ENCODE measurements at regions not wholly inside any gene's neighbourhood (a gene's known extent, or its start where the extent isn't known, plus 50 kb on each side); places are given as distances from the start of the nearest gene placed in this dataset.

- TF ChIP-seq POLR2AphosphoS5 (IDR thresholded peaks at IDR 0.05; ENCODE audit: low read depth, low read length) (no peak), CBX3 (IDR thresholded peaks at IDR 0.05; ENCODE audit: low read depth) (no peak)
These were observed 103.8 kb upstream of the LY86 start (continued) for GRCh38 chr6:6484681-6485080.

- no peak for ATAC-seq
- TF ChIP-seq CBX3 (IDR thresholded peaks at IDR 0.05; ENCODE audit: low read depth) (no peak), FOSL1 (IDR thresholded peaks at IDR 0.05; ENCODE audit: low read depth) (no peak), YY1 (IDR thresholded peaks at IDR 0.05; ENCODE audit: extremely low read depth, insufficient replicate concordance, low read depth, low read length) (no peak), EZH2phosphoT487 (IDR thresholded peaks at IDR 0.05; ENCODE audit: borderline replicate concordance) (no peak), EGR1 (IDR thresholded peaks at IDR 0.05; ENCODE audit: low read depth) (no peak), SIN3A (IDR thresholded peaks at IDR 0.05; ENCODE audit: low read depth) (no peak), POLR2AphosphoS5 (IDR thresholded peaks at IDR 0.05; ENCODE audit: low read depth, low read length) (no peak), POLR2A (IDR thresholded peaks at IDR 0.05; ENCODE audit: borderline replicate concordance, extremely low read depth, insufficient read depth, insufficient read length) (no peak), TCF7L2 (IDR thresholded peaks at IDR 0.05; ENCODE audit: borderline replicate concordance, extremely low read depth, insufficient read depth, insufficient read length) (no peak), RAD21 (IDR thresholded peaks at IDR 0.05; ENCODE audit: low read depth) (no peak), REST (IDR thresholded peaks at IDR 0.05; ENCODE audit: low read depth) (no peak), EZH2 (IDR thresholded peaks at IDR 0.05) (no peak), SRF (IDR thresholded peaks at IDR 0.05; ENCODE audit: low read depth) (no peak), JUND (IDR thresholded peaks at IDR 0.05) (no peak), CEBPB (IDR thresholded peaks at IDR 0.05; ENCODE audit: low read depth) (no peak)
- TF ChIP-seq, protein P1, sequence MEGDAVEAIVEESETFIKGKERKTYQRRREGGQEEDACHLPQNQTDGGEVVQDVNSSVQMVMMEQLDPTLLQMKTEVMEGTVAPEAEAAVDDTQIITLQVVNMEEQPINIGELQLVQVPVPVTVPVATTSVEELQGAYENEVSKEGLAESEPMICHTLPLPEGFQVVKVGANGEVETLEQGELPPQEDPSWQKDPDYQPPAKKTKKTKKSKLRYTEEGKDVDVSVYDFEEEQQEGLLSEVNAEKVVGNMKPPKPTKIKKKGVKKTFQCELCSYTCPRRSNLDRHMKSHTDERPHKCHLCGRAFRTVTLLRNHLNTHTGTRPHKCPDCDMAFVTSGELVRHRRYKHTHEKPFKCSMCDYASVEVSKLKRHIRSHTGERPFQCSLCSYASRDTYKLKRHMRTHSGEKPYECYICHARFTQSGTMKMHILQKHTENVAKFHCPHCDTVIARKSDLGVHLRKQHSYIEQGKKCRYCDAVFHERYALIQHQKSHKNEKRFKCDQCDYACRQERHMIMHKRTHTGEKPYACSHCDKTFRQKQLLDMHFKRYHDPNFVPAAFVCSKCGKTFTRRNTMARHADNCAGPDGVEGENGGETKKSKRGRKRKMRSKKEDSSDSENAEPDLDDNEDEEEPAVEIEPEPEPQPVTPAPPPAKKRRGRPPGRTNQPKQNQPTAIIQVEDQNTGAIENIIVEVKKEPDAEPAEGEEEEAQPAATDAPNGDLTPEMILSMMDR (IDR thresholded peaks at IDR 0.05 in 2 of 3, conservative IDR thresholded peaks at IDR 0.05 in 1 of 3; ENCODE audit: borderline replicate concordance in 1 of 3, insufficient read depth in 1 of 3, low read depth in 2 of 3, low read length in 2 of 3), result no peak
- TF ChIP-seq, protein P2, sequence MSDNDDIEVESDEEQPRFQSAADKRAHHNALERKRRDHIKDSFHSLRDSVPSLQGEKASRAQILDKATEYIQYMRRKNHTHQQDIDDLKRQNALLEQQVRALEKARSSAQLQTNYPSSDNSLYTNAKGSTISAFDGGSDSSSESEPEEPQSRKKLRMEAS (IDR thresholded peaks at IDR 0.05), result no peak
- TF ChIP-seq, protein P3, sequence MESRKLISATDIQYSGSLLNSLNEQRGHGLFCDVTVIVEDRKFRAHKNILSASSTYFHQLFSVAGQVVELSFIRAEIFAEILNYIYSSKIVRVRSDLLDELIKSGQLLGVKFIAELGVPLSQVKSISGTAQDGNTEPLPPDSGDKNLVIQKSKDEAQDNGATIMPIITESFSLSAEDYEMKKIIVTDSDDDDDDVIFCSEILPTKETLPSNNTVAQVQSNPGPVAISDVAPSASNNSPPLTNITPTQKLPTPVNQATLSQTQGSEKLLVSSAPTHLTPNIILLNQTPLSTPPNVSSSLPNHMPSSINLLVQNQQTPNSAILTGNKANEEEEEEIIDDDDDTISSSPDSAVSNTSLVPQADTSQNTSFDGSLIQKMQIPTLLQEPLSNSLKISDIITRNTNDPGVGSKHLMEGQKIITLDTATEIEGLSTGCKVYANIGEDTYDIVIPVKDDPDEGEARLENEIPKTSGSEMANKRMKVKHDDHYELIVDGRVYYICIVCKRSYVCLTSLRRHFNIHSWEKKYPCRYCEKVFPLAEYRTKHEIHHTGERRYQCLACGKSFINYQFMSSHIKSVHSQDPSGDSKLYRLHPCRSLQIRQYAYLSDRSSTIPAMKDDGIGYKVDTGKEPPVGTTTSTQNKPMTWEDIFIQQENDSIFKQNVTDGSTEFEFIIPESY (IDR thresholded peaks at IDR 0.05; ENCODE audit: extremely low read depth, insufficient replicate concordance, low read length), result no peak
These were observed 101.9 kb upstream of the LY86 start for GRCh38 chr6:6486595-6486994.

More at GRCh38 chr6:6486595-6486994, 101.9 kb upstream of the LY86 start:
- DNase-seq (ENCODE audit: low read depth, low spot score), result no peak
- Histone ChIP-seq H3K4me3 (replicated peaks in 1 of 2; ENCODE audit: low read depth in 1 of 2, low read length in 2 of 2) (no peak overlapping the region), H3K27ac (ENCODE audit: low read depth, low read length) (no peak overlapping the region), H3K27me3 (ENCODE audit: insufficient read depth, low read length) (peaks cover 41% of the 10 kb centered on the region), H3K4me2 (ENCODE audit: low read length) (no peak overlapping the region), H2AFZ (ENCODE audit: low read depth, low read length, poor library complexity, severe bottlenecking) (no peak overlapping the region), H3K9ac (ENCODE audit: low read length) (no peak overlapping the region), H3K9me3 (ENCODE audit: control insufficient read depth in 1 of 2, insufficient read depth in 1 of 2, low read depth in 1 of 2, low read length in 2 of 2) (no peaks in the 10 kb centered on the region), H3K9me2 (ENCODE audit: insufficient read depth) (no peaks in the 10 kb centered on the region), H3K36me3 (ENCODE audit: control insufficient read depth in 1 of 2, insufficient read depth in 2 of 2, low read length in 2 of 2) (no peaks in the 10 kb centered on the region), H3K79me2 (ENCODE audit: insufficient read depth, low read length) (no peaks in the 10 kb centered on the region), H3K4me1 (ENCODE audit: control insufficient read depth in 1 of 2, insufficient read depth in 2 of 2, low read length in 2 of 2) (no peaks in the 10 kb centered on the region), H4K20me1 (ENCODE audit: insufficient read depth) (no peaks in the 10 kb centered on the region)
- ChIA-PET CTCF (no interaction called here), RAD21 (ENCODE audit: low non-redundant PET in 1 of 2, low total read pairs in 2 of 2, uncharacterized antibody in 2 of 2, unreplicated experiment in 2 of 2) (no interaction called here), POLR2A (no interaction called here)
- intact Hi-C loops (cut with micrococcal nuclease), result no loop called here
- no TSS peak for BruUV-seq (replicated peaks)

All from HCT116 (cell line).